ENCODE measurements at regions not wholly inside any gene's neighbourhood (a gene's known extent, or its start where the extent isn't known, plus 50 kb on each side); places are given as distances from the start of the nearest gene placed in this dataset.

DNA sequence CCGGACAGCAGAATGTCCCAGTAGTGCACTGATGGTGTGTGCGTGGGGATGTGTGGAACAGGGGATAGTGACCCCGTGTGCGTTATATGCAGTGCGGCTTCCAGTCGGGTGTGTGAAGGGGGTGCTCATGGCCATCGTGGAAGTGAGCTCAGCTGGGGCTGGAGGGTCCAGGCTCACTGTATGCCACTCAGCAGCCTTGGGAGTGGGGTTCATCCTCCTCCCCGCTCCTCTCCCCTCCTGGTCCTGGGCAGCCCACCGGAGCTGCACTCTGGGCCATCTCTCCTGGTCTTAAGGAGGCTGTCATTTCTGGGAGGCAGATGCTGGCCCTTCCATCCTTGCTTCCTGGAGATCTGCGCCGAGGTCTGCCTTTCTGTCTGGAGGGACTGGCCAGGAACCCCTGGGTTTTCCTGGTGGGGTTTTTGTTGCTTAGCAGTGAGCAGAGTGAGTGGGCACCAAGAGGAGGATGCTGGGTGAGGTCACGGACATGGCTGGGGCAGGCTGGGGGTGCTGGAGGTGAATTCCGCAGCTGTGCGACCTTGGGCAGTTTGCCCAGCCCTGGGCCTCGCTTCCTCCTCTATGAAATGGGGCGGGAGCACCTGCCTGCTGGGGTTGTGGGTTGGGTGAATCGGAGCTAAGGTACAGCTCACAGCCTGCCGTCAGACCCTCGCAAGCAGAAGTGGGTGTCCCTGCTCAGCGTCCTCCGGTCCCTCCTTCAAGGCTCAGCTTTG lies 164.1 kb downstream of the SEC14L1 start:
- peaks cover 0 to 22% (median 3%) of the 10 kb centered on the region in 9 donors for H3K4me1 ChIP-seq
- TF ChIP-seq, protein P1, sequence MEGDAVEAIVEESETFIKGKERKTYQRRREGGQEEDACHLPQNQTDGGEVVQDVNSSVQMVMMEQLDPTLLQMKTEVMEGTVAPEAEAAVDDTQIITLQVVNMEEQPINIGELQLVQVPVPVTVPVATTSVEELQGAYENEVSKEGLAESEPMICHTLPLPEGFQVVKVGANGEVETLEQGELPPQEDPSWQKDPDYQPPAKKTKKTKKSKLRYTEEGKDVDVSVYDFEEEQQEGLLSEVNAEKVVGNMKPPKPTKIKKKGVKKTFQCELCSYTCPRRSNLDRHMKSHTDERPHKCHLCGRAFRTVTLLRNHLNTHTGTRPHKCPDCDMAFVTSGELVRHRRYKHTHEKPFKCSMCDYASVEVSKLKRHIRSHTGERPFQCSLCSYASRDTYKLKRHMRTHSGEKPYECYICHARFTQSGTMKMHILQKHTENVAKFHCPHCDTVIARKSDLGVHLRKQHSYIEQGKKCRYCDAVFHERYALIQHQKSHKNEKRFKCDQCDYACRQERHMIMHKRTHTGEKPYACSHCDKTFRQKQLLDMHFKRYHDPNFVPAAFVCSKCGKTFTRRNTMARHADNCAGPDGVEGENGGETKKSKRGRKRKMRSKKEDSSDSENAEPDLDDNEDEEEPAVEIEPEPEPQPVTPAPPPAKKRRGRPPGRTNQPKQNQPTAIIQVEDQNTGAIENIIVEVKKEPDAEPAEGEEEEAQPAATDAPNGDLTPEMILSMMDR (IDR thresholded peaks at IDR 0.05): no peak
- no peaks in the 10 kb centered on the region for H3K36me3 ChIP-seq
- H3K27ac ChIP-seq: no peak overlapping the region
- DNase-seq: no peak
- intact Hi-C loops (cut with DNase I): no loop called here
- WGBS, 2 donors: 71 to 74% methylated on average over 21 of the region's 21 CpGs
- ATAC-seq: no peak
- no peak overlapping the region for H3K4me3 ChIP-seq
- no peaks in the 10 kb centered on the region for H3K27me3 ChIP-seq
- no peaks in the 10 kb centered on the region for H3K9me3 ChIP-seq

DNA sequence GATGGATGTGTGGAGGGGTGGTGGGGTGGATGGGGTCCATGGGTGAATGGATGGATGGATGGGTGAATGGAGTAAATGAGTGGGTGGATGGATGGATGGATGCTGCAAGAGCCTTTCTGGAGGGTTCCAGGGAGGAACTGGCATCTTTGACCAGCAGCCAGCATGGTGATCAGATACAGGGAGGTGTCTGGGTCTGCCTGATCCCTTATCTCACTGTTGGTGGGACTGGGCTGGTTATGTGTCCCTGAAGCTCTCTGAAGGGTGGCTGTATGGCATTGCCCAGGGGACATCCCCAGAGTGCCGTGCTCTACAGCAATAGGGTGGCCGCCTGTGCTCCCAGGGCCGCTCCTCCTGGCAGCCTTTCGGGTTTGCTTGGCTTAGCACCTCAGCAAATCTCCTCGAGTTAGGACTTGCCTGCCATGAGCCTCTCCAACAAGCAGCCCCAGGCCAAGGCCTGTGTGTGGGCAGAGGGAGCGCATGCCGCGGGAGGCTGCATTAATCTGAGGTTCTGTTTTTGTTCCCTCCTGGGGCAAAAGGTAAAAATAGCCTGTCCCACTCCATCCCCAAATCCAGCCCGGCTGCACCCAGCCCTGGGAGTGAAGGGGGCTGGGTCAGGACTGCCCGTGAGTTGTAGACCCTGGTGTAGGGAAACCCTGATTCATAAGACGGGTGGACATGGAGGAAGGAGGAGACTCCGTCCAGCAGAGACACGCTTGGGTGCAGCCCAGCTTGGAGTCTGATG lies 165.4 kb downstream of the SEC14L1 start:
- Histone ChIP-seq H3K9me3 (no peaks in the 10 kb centered on the region), H3K4me1 (peaks cover 0 to 22% (median 3%) of the 10 kb centered on the region in 9 donors), H3K27ac (no peak overlapping the region), H3K27me3 (no peaks in the 10 kb centered on the region), H3K4me3 (no peak overlapping the region), H3K36me3 (no peaks in the 10 kb centered on the region)
- intact Hi-C loops (cut with DNase I): no loop called here
- TF ChIP-seq, protein P1 (IDR thresholded peaks at IDR 0.05): no peak
- DNase-seq: no peak
- WGBS, 2 donors: 94 to 95% methylated on average over 13 of the region's 13 CpGs
- no peak for ATAC-seq

DNA sequence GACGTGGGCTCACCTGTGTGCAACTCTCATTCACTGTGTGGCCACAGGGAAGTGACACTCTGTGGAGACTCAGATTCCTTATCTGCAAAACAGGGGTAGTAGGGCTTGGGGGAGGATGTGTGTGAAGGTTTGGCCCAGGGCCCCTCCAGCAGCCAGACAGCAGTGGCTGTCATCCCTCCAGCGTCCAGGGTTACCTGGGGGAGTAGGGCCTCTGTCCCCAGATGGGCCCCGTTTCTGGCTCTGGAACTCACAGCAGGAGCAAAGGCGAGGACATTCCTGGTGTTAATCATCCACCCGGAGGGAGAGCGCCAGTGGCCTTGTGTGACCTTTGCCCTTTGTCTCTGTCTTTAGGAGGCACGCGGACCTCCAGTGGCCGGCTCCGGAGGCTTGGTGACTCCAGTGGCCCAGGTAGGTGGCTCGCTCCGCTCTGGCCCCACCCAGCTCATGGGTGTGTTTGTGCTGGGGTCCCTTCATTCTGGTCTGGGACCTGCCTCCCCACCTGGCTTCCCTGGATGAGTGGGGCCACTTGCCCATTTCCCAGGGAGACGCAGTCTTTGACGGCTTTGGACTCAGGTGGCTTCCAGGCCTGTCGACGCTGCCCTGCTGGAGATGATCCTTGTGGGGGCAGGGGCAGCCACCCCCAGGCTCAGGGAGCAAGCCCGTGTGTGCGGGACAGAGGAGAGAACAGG lies 166.2 kb downstream of the SEC14L1 start:
- WGBS, 2 donors: 88 to 92% methylated on average over 18 of the region's 18 CpGs
- peak in 1 of 8 donors; percentile 2 for ATAC-seq
- Histone ChIP-seq H3K36me3 (no peaks in the 10 kb centered on the region), H3K27ac (no peak overlapping the region), H3K4me3 (no peak overlapping the region), H3K9me3 (no peaks in the 10 kb centered on the region), H3K27me3 (no peaks in the 10 kb centered on the region), H3K4me1 (peaks cover 0 to 25% (median 3%) of the 10 kb centered on the region in 9 donors)
- DNase-seq: no peak
- TF ChIP-seq, protein P1 (IDR thresholded peaks at IDR 0.05): no peak
- intact Hi-C loops (cut with DNase I): no loop called here

DNA sequence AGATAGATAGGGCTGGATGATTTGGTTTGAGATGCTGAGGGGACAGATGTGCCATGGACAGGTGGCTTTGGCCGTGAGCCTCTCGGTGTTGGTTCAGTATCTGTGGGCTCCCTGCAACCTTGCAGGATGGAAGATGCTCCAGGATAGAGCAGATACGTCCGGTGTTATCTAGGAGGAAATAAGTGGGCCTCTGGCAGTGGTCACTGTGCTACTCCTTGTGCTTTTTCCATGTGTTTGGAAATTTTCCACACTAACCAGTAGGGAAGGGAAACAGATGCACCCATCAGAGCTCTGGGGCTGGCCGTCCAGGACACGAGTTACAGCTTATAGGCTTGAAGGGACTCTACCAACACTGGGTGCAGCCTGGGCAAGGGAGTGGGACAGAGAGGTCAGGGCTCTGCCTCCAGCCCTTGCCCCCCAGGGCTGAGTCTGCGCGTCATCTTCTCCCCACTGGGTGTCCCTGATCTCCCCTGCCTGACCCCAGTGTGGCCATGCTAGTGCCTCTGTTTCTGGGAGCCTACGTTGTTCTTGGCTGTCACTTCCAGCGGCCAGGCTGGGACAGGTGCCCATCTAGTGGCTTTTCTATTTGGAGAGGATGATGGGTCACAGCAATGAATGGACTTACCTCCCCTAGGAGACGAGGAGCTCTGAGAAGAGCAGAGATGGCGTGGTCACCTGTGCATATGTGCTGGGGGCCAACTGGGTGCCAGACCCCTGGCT lies 166.9 kb downstream of the SEC14L1 start:
- Histone ChIP-seq H3K9me3 (no peaks in the 10 kb centered on the region), H3K4me3 (no peak overlapping the region), H3K27ac (no peak overlapping the region), H3K4me1 (peaks cover 0 to 29% (median 3%) of the 10 kb centered on the region in 9 donors), H3K27me3 (no peaks in the 10 kb centered on the region), H3K36me3 (no peaks in the 10 kb centered on the region)
- 63 to 75% methylated on average over 12 of the region's 12 CpGs for WGBS, 2 donors
- intact Hi-C loops (cut with DNase I): no loop called here
- TF ChIP-seq, protein P1 (IDR thresholded peaks at IDR 0.05): no peak
- DNase-seq (no peak), ATAC-seq (peak; percentile 24 to 68 (median 39))
